CD8-positive, alpha-beta memory T cell (primary cell): ENCODE measurements at regions not wholly inside any gene's neighbourhood (a gene's known extent, or its start where the extent isn't known, plus 50 kb on each side); places are given as distances from the start of the nearest gene placed in this dataset.
A peak's percentile ranks its signal among the peaks of the same experiment; 100 is the strongest.

Experiments used
- CTCF ChIA-PET: fragments of 350-600 bp; sonication (Branson Sonifier 250); formaldehyde crosslinking; loops from one replicate; lab custom pipeline; 2021; ENCODE audit warnings: antibody characterized with exemption; lab: Charles Lee
- POLR2A ChIA-PET: fragments of 350-600 bp; sonication (Branson Sonifier 250); formaldehyde crosslinking; loops from one replicate; lab custom pipeline; 2021; ENCODE audit warnings: antibody characterized with exemption; lab: Charles Lee
- DNase-seq, 5 donors: peaks; one replicate each; pipeline versions ENCODE4 v3.0.0 to v3.0.0-alpha.2; 2020 to 2022; ENCODE audit warnings: mixed read lengths in 1 of 5
- H3K27ac ChIP-seq: one replicate; pipeline ENCODE4 v1.7.0; 2013; ENCODE audit warnings: low read depth, mild to moderate bottlenecking, low read length, moderate library complexity
- H3K27me3 ChIP-seq: 2 replicates; pipeline ENCODE4 v1.7.0; 2013; ENCODE audit warnings: low read length, mild to moderate bottlenecking; ENCODE audit not compliant: insufficient read depth, poor library complexity, severe bottlenecking
- H3K36me3 ChIP-seq: 2 replicates; pipeline ENCODE4 v1.7.0; 2013; ENCODE audit warnings: mild to moderate bottlenecking, low read length, moderate library complexity; ENCODE audit not compliant: insufficient read depth
- H3K4me1 ChIP-seq: 2 replicates; pipeline ENCODE4 v1.7.0; 2013; ENCODE audit warnings: mild to moderate bottlenecking, low read length, moderate library complexity; ENCODE audit not compliant: insufficient read depth
- H3K4me3 ChIP-seq: 2 replicates; pipeline ENCODE4 v1.7.0; 2013; ENCODE audit warnings: mild to moderate bottlenecking, low read length
- H3K9me3 ChIP-seq: 2 replicates; pipeline ENCODE4 v1.7.0; 2013; ENCODE audit warnings: mild to moderate bottlenecking, low read length
- H3K27ac Mint-ChIP-seq, 8 donors: one replicate each; pipeline ENCODE4 v1.8.0; 2020 to 2021; ENCODE audit warnings: mixed read lengths in 8 of 8, mild to moderate bottlenecking in 6 of 8, inconsistent platforms in 3 of 8, moderate library complexity in 3 of 8
- H3K27me3 Mint-ChIP-seq, 2 donors: one replicate each; pipeline ENCODE4 v1.8.0; 2020 to 2021; ENCODE audit warnings: mixed read lengths in 2 of 2, mild to moderate bottlenecking in 1 of 2, moderate library complexity in 1 of 2
- H3K36me3 Mint-ChIP-seq, 3 donors: one replicate each; pipeline ENCODE4 v1.8.0; 2020 to 2021; ENCODE audit warnings: mixed read lengths in 3 of 3, inconsistent platforms in 1 of 3, mild to moderate bottlenecking in 1 of 3
- H3K4me1 Mint-ChIP-seq, 3 donors: one replicate each; pipeline ENCODE4 v1.8.0; 2020 to 2021; ENCODE audit warnings: mixed read lengths in 3 of 3, inconsistent platforms in 1 of 3, mild to moderate bottlenecking in 1 of 3
- H3K4me3 Mint-ChIP-seq, 7 donors: one replicate each; pipeline ENCODE4 v1.8.0; 2020 to 2021; ENCODE audit warnings: mixed read lengths in 7 of 7, mild to moderate bottlenecking in 6 of 7, moderate library complexity in 4 of 7, inconsistent platforms in 2 of 7
- H3K9me3 Mint-ChIP-seq, 5 donors: one replicate each; pipeline ENCODE4 v1.8.0; 2020 to 2022; ENCODE audit warnings: mixed read lengths in 5 of 5, mild to moderate bottlenecking in 3 of 5, moderate library complexity in 2 of 5, inconsistent platforms in 1 of 5

DNA sequence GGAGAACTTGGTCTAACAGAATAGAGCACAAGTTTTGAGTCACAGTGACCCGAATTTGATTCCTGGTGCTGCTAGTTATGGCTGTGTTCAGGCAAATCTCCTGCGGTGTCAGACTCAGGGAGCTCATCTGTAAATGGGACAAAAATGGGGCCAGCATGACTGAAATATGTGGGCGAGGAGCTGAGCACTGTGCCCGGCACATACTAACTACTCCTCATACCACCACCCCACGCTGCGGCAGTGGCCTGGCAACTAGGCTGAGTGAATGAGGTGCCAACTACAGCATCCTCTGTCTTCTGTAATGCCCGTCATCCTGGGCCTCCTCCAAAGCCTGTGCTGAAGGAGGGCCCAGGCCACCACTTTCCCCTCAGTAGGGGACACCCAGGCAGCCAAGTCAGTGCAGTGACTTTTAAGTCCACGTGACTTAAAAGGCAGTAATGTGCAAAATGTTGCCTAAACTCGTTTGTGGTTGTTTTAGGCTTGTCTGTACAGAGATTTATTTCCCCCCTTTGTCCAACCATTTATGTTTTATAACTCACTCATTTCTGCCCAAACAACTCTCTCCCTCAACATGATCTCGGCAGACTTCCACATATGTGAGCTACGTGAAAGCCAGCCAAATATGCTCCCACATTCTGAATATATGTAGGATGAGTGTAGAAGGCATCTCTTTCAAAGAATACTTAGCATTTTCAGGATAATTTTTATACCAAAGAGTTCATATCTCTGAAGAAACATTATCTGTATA, 773.7 kb downstream of the TSN start:
- Histone ChIP-seq H3K9me3 (no peaks in the 10 kb centered on the region), H3K4me1 (no peaks in the 10 kb centered on the region), H3K36me3 (no peaks in the 10 kb centered on the region), H3K27ac (no peak overlapping the region), H3K27me3 (no peaks in the 10 kb centered on the region), H3K4me3 (no peak overlapping the region)
- H3K9me3 Mint-ChIP-seq: peaks cover 0 to 20% (median 2%) of the 10 kb centered on the region in 5 donors
- no peak overlapping the region for H3K27ac Mint-ChIP-seq
- no peaks in the 10 kb centered on the region for H3K4me1 Mint-ChIP-seq
- CTCF ChIA-PET: no interaction called here
- H3K36me3 Mint-ChIP-seq: no peaks in the 10 kb centered on the region
- no peak for DNase-seq
- POLR2A ChIA-PET: no interaction called here
- no peaks in the 10 kb centered on the region for H3K27me3 Mint-ChIP-seq
- peak overlapping the region in 1 of 7 donors; percentile 8 for H3K4me3 Mint-ChIP-seq

DNA sequence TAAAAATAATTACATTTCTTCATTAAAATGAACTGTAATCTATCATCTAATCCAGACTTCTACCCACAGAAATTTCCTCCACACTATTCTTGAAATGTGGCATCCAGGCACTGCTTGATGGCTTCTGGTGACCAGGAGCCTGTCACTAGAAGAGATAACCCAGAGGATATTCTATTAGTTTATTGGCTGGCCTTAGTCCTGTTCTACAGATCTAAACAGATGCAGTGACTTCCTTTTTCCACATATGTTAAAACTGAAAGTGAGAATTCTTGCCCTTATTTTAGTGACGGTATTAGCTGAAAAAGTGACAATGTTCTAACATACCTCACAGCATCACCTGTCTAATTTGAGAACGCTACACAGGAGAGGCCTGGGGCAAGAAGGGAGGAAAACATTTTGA, 775.4 kb downstream of the TSN start:
- POLR2A ChIA-PET: no interaction called here
- H3K36me3 ChIP-seq: no peaks in the 10 kb centered on the region

DNA sequence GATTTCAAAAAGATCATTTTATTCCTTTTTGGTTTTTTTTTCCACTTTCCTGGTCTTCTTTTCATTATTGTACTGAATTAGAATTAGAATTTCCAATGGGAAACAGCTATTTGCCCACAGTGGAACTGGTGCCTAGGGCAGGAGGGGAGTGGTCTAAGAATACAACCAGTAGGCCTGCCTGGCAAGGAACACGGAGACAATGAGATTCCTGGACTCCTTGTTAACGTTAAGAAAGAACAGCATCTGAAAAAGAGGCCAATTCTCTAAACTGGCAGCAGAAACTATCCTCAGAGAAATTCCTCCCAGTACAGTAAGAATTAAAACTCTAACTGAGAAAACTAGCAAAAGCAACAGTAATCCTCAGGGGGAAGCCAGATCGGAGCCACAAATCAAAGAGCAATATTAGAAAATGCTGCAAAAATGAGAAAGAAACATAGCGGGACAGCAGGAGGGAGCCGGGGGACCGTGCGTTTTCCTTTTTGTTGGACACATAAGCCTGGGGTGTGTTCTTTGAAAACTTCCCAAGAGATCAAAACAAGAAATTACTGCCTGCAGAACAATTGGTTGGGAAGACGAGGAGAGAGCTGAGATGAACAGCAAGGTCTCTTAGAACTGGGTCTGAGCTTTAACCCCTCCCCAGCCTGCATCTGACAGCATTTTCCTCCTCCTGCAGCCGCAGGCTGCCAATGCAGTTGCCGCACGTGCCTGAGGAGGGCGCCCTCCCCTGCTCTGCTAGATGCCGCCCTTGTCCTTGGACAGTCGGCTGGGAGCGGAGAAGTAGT, 776.0 kb downstream of the TSN start:
- no peak for DNase-seq
- CTCF ChIA-PET: no interaction called here
- Histone ChIP-seq H3K4me1 (no peaks in the 10 kb centered on the region), H3K27ac (no peak overlapping the region), H3K27me3 (no peaks in the 10 kb centered on the region), H3K9me3 (no peaks in the 10 kb centered on the region), H3K36me3 (no peaks in the 10 kb centered on the region), H3K4me3 (no peak overlapping the region)
- no peaks in the 10 kb centered on the region for H3K4me1 Mint-ChIP-seq
- no peak overlapping the region for H3K27ac Mint-ChIP-seq
- peaks cover 0 to 21% (median 6%) of the 10 kb centered on the region in 5 donors for H3K9me3 Mint-ChIP-seq
- H3K4me3 Mint-ChIP-seq: no peak overlapping the region
- H3K36me3 Mint-ChIP-seq: no peaks in the 10 kb centered on the region
- POLR2A ChIA-PET: no interaction called here
- no peaks in the 10 kb centered on the region for H3K27me3 Mint-ChIP-seq

More for the DNA sequence above, 775.4 kb downstream of the TSN start:
- DNase-seq: no peak
- CTCF ChIA-PET: no interaction called here
- no peaks in the 10 kb centered on the region for H3K9me3 ChIP-seq
- Mint-ChIP-seq H3K9me3 (peaks cover 0 to 18% (median 6%) of the 10 kb centered on the region in 5 donors), H3K27ac (no peak overlapping the region), H3K4me3 (no peak overlapping the region), H3K36me3 (no peaks in the 10 kb centered on the region), H3K4me1 (no peaks in the 10 kb centered on the region), H3K27me3 (no peaks in the 10 kb centered on the region)
- no peaks in the 10 kb centered on the region for H3K27me3 ChIP-seq
- H3K4me3 ChIP-seq: no peak overlapping the region
- H3K4me1 ChIP-seq: no peaks in the 10 kb centered on the region
- no peak overlapping the region for H3K27ac ChIP-seq

- Mint-ChIP-seq H3K27me3 (no peaks in the 10 kb centered on the region), H3K4me1 (no peaks in the 10 kb centered on the region), H3K9me3 (peaks cover 0 to 18% (median 4%) of the 10 kb centered on the region in 5 donors), H3K27ac (no peak overlapping the region), H3K36me3 (no peaks in the 10 kb centered on the region), H3K4me3 (no peak overlapping the region)
- Histone ChIP-seq H3K9me3 (no peaks in the 10 kb centered on the region), H3K4me3 (no peak overlapping the region), H3K27ac (no peak overlapping the region), H3K36me3 (no peaks in the 10 kb centered on the region), H3K4me1 (no peaks in the 10 kb centered on the region), H3K27me3 (no peaks in the 10 kb centered on the region)
- POLR2A ChIA-PET: no interaction called here
- CTCF ChIA-PET: no interaction called here
- DNase-seq: no peak
These were observed 776.6 kb downstream of the TSN start for GRCh38 chr2:122532072-122532344.

DNA sequence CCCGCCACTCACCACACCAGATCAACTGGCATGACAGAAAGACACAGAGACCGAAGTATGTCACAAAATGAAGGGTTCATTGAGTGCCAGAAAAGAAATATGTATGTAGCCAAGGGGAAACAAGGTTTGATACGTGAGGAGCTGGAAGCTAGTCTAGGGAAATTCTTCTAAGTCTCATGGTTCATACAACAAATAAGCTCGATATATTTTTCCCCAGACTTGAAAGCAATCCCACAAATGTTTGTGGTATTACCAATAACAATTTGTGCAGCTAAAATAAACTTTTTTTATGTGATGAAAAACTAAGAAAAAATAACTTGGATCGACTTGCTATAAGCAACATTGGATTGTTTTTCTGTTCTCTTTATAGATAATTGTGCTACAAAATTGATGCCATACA, 777.0 kb downstream of the TSN start:
- POLR2A ChIA-PET: no interaction called here
- no peak for DNase-seq
- no peaks in the 10 kb centered on the region for H3K27me3 ChIP-seq
- H3K4me1 ChIP-seq: no peaks in the 10 kb centered on the region
- Mint-ChIP-seq H3K27ac (no peak overlapping the region), H3K4me1 (no peaks in the 10 kb centered on the region), H3K36me3 (no peaks in the 10 kb centered on the region), H3K4me3 (no peak overlapping the region), H3K27me3 (no peaks in the 10 kb centered on the region), H3K9me3 (peaks cover 0 to 18% (median 4%) of the 10 kb centered on the region in 5 donors)
- H3K4me3 ChIP-seq: no peak overlapping the region
- CTCF ChIA-PET: no interaction called here
- no peak overlapping the region for H3K27ac ChIP-seq
- H3K9me3 ChIP-seq: no peaks in the 10 kb centered on the region
- no peaks in the 10 kb centered on the region for H3K36me3 ChIP-seq

GRCh38 chr2:122535960-122536505, 780.6 kb downstream of the TSN start:
- POLR2A ChIA-PET: no interaction called here
- CTCF ChIA-PET: no interaction called here
- Histone ChIP-seq H3K27me3 (no peaks in the 10 kb centered on the region), H3K36me3 (no peaks in the 10 kb centered on the region), H3K9me3 (no peaks in the 10 kb centered on the region), H3K4me1 (no peaks in the 10 kb centered on the region), H3K4me3 (no peak overlapping the region), H3K27ac (no peak overlapping the region)
- no peaks in the 10 kb centered on the region for H3K27me3 Mint-ChIP-seq
- H3K4me1 Mint-ChIP-seq: no peaks in the 10 kb centered on the region
- no peak for DNase-seq
- H3K27ac Mint-ChIP-seq: no peak overlapping the region
- H3K9me3 Mint-ChIP-seq: peaks cover 0 to 11% (median 2%) of the 10 kb centered on the region in 5 donors
- H3K36me3 Mint-ChIP-seq: no peaks in the 10 kb centered on the region
- no peak overlapping the region for H3K4me3 Mint-ChIP-seq

GRCh38 chr2:122539311-122539710, 783.9 kb downstream of the TSN start:
- no peaks in the 10 kb centered on the region for H3K4me1 Mint-ChIP-seq
- no peak overlapping the region for H3K27ac Mint-ChIP-seq
- Histone ChIP-seq H3K27ac (no peak overlapping the region), H3K27me3 (no peaks in the 10 kb centered on the region), H3K36me3 (no peaks in the 10 kb centered on the region), H3K4me1 (no peaks in the 10 kb centered on the region), H3K9me3 (no peaks in the 10 kb centered on the region), H3K4me3 (no peak overlapping the region)
- peaks cover 0 to 16% (median 5%) of the 10 kb centered on the region in 5 donors for H3K9me3 Mint-ChIP-seq
- POLR2A ChIA-PET: no interaction called here
- H3K4me3 Mint-ChIP-seq: no peak overlapping the region
- H3K27me3 Mint-ChIP-seq: no peaks in the 10 kb centered on the region
- CTCF ChIA-PET: no interaction called here
- H3K36me3 Mint-ChIP-seq: no peaks in the 10 kb centered on the region
- DNase-seq: no peak

- no peak overlapping the region for H3K4me3 Mint-ChIP-seq
- no peak overlapping the region for H3K27ac ChIP-seq
- CTCF ChIA-PET: no interaction called here
- H3K9me3 ChIP-seq: no peaks in the 10 kb centered on the region
- no peaks in the 10 kb centered on the region for H3K27me3 Mint-ChIP-seq
- H3K4me3 ChIP-seq: no peak overlapping the region
- H3K36me3 Mint-ChIP-seq: no peaks in the 10 kb centered on the region
- POLR2A ChIA-PET: no interaction called here
- no peaks in the 10 kb centered on the region for H3K4me1 Mint-ChIP-seq
- no peaks in the 10 kb centered on the region for H3K4me1 ChIP-seq
- no peaks in the 10 kb centered on the region for H3K36me3 ChIP-seq
- no peaks in the 10 kb centered on the region for H3K27me3 ChIP-seq
- H3K9me3 Mint-ChIP-seq: peaks cover 0 to 17% (median 5%) of the 10 kb centered on the region in 5 donors
- H3K27ac Mint-ChIP-seq: no peak overlapping the region
- DNase-seq: no peak
These were observed 784.5 kb downstream of the TSN start for GRCh38 chr2:122539920-122540319.
